ENCODE measurements at regions not wholly inside any gene's neighbourhood (a gene's known extent, or its start where the extent isn't known, plus 50 kb on each side); places are given as distances from the start of the nearest gene placed in this dataset.

- TF ChIP-seq EZH2phosphoT487 (IDR thresholded peaks at IDR 0.05; ENCODE audit: unreplicated experiment) (no peak), ZNF462 (CRISPR knock-in tag; IDR thresholded peaks at IDR 0.05) (no peak)
Measured at GRCh38 chr1:201771466-201771865, 57.5 kb upstream of the IPO9 start (continued).

- H3K27ac Mint-ChIP-seq: no peak overlapping the region
- H3K36me3 Mint-ChIP-seq (ENCODE audit: low read depth): peaks cover 22% of the 10 kb centered on the region; the same call in 2 of the 3 replicates
- ATAC-seq (no peak), DNase-seq (ENCODE audit: low spot score) (no peak)
- no peaks in the 10 kb centered on the region for H3K4me1 Mint-ChIP-seq
- Histone ChIP-seq H3K9me2 (ENCODE audit: insufficient read depth) (no peaks in the 10 kb centered on the region), H3F3A (replicated peaks; ENCODE audit: low read depth) (no peaks in the 10 kb centered on the region), H3K4me2 (no peak overlapping the region), H3K4me3 (no peak overlapping the region), H2AFZ (no peak overlapping the region), H4K20me1 (replicated peaks; ENCODE audit: insufficient read depth) (no peaks in the 10 kb centered on the region), H3K79me2 (replicated peaks; ENCODE audit: insufficient read depth) (peaks cover 3% of the 10 kb centered on the region; the same call in 1 of the 2 replicates), H3K27ac (ENCODE audit: low read depth) (no peak overlapping the region), H3K27me3 (ENCODE audit: insufficient read depth) (no peaks in the 10 kb centered on the region), H3K4me1 (ENCODE audit: insufficient read depth) (no peaks in the 10 kb centered on the region), H3K36me3 (ENCODE audit: insufficient read depth) (no peaks in the 10 kb centered on the region; the same call in 1 of the 2 replicates)
- peaks cover 23% of the 10 kb centered on the region for H3K9me3 Mint-ChIP-seq
- no peak overlapping the region for H3K4me3 Mint-ChIP-seq
- H3K27me3 Mint-ChIP-seq (ENCODE audit: insufficient read depth, low read depth, poor library complexity): no peaks in the 10 kb centered on the region
- TF ChIP-seq EZH2phosphoT487 (IDR thresholded peaks at IDR 0.05; ENCODE audit: unreplicated experiment): no peak
- no peak for TF ChIP-seq ZNF331 (CRISPR knock-in tag; IDR thresholded peaks at IDR 0.05; ENCODE audit: low read depth)
- TF ChIP-seq JUNB (IDR thresholded peaks at IDR 0.05; ENCODE audit: unreplicated experiment): no peak
- TF ChIP-seq ZNF114 (CRISPR knock-in tag; IDR thresholded peaks at IDR 0.05): no peak
- TF ChIP-seq ZNF462 (CRISPR knock-in tag; IDR thresholded peaks at IDR 0.05): no peak
- TF ChIP-seq CREB1 (CRISPR knock-in tag; IDR thresholded peaks at IDR 0.05; ENCODE audit: low read depth): no peak
- TF ChIP-seq CTCF (conservative IDR thresholded peaks at IDR 0.05; ENCODE audit: low read depth in 2 of 2): no peak
- no peak for TF ChIP-seq STAT1 (IDR thresholded peaks at IDR 0.05; ENCODE audit: unreplicated experiment)
Measured at GRCh38 chr1:201772178-201772577, 56.8 kb upstream of the IPO9 start.
